Omental fat pad (tissue), 3 donors: ENCODE measurements at regions not wholly inside any gene's neighbourhood (a gene's known extent, or its start where the extent isn't known, plus 50 kb on each side); places are given as distances from the start of the nearest gene placed in this dataset.

Experiments used
- ATAC-seq: fragments of 150-250 bp; one replicate; pipeline ENCODE4 v1.9.1; 2016; ENCODE audit warnings: mild to moderate bottlenecking, moderate library complexity; ENCODE audit not compliant: low FRiP score
- DNase-seq: peaks from one replicate; pipeline ENCODE4 v3.0.0-alpha.2; 2019; ENCODE audit warnings: low spot score
- CTCF ChIP-seq, 3 donors: fragments of 450-650 bp; IDR thresholded peaks; one replicate each; pipeline ENCODE4 v1.5.1; 2016 to 2017; ENCODE audit warnings: antibody characterized with exemption in 3 of 3, mild to moderate bottlenecking in 3 of 3, moderate library complexity in 2 of 3

GRCh38 chr21:45338311-45339017 is 50.8 kb upstream of the POFUT2 start:
- TF ChIP-seq CTCF (IDR thresholded peaks at IDR 0.05), result no peak
- no peak for DNase-seq
- ATAC-seq, result no peak

- TF ChIP-seq CTCF (IDR thresholded peaks at IDR 0.05), result no peak
- no peak for DNase-seq
- no peak for ATAC-seq
Measured at GRCh38 chr21:45339421-45340402, 52.0 kb upstream of the POFUT2 start.

GRCh38 chr21:45340515-45340914 is 52.8 kb upstream of the POFUT2 start:
- no peak for DNase-seq
- ATAC-seq, result no peak
- TF ChIP-seq CTCF (IDR thresholded peaks at IDR 0.05), result no peak

- no peak for ATAC-seq
- no peak for DNase-seq
- no peak for TF ChIP-seq CTCF (IDR thresholded peaks at IDR 0.05)
Measured at GRCh38 chr21:45341261-45341660, 53.6 kb upstream of the POFUT2 start.

- ATAC-seq (peak; percentile 49), DNase-seq (no peak)
- no peak for TF ChIP-seq CTCF (IDR thresholded peaks at IDR 0.05)
Measured at GRCh38 chr21:45341779-45342178, 54.1 kb upstream of the POFUT2 start.

GRCh38 chr21:45343891-45344290 is 56.2 kb upstream of the POFUT2 start:
- ATAC-seq (no peak), DNase-seq (no peak)
- no peak for TF ChIP-seq CTCF (IDR thresholded peaks at IDR 0.05)
